M059J (cell line): ENCODE measurements at regions not wholly inside any gene's neighbourhood (a gene's known extent, or its start where the extent isn't known, plus 50 kb on each side); places are given as distances from the start of the nearest gene placed in this dataset.
A peak's percentile ranks its signal among the peaks of the same experiment; 100 is the strongest.

ENCODE experiments used
- DNase-seq: peaks from one replicate; pipeline ENCODE4 v3.0.0-alpha.2; 2012; ENCODE audit warnings: low read depth

DNA sequence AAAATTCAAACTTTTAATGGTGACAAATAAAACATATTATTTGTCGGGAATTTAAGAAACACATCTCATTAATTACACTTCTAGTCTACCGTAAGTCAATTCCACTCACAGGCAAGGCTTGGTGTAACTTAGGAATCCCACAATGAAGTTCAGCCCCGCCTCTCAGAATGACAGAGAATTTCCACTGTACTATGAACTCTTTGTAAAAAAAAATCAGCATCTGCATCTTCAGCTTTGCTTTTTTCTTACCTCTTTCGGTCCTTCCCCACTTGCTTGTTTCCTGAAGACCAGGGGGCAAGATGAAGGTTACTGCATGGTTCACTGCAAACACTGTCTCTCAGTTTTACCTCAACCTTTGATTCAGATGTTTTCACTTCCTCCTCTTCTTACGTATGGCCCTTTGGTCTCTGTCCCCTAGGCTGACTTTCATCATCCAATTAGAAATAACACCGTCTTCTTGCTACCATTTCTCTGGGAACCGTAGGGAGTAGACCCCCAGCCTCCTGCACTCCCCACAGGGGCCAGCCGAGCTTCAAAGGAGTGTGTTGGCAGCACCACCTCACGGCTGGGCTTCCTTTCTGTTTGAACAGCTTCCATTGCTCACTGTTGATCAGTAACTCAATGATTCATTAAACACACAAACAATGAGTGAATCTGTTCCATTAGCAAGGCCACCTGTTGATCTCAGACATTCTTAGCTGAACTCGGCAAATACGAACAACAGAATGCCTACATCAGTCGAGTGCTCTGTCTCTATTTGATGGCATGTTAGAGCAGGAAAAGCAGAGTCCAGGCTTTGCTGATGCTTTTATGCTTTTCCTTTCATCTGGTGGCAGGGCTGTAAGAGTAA lies 343.0 kb downstream of the BMP4 start:
- peak; percentile 59 for DNase-seq

DNA sequence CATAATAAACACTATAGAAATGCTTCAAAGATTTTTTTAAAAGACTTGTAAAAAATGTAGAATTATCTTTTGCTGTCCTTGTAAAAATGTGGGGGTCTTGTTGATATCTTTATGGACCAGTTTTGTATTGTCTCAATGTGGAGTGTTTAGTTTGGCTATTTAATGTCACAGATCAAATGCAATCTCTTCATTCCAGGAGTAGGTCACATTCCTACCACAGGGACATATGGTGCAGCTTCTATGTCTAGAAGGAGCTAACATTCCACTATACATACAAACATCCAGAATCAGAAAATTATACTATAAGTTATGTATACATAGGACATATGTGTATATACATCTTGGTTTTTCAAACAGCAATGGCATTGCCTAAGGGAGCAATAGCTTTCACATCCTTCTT lies 345.7 kb downstream of the BMP4 start:
- DNase-seq = no peak

DNA sequence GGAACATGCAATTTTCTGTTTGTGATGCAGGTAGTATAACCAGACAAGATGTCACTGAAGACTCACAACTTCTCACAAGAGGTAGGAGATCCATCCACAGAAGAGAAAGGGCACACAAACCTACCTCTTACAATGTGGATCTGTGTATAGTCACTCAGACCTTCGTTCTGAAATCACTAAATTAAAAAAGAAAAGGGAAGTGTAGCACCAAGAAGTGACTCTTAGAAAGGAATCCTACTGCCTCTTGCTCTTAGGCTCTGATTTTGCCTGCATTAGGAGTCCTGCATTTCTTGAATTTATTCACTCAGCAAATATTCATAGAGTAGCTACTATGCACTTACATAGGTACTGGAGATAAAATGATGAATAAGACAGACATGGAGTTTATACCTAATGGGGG lies 347.6 kb downstream of the BMP4 start:
- no peak for DNase-seq

DNA sequence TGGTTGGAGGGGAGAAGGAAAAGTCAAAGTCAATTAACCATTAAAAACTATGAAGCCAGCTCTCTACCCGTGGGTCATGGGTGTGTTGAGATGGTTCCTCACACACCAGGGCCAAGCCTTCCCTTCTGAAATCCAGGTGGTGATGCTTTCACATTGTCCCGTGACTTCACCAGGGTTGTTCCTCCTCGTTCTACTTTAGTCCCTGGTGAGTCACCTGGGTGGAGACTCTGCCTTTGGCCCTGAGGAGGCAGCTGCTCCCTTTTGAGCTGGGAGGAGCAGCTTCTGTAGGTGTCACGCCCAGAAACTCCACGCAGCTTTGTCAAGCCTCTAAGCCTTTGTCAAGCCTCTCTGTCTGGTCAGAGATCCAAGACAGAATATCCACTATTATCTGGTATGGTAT lies 348.3 kb downstream of the BMP4 start:
- DNase-seq = peak; percentile 30

DNA sequence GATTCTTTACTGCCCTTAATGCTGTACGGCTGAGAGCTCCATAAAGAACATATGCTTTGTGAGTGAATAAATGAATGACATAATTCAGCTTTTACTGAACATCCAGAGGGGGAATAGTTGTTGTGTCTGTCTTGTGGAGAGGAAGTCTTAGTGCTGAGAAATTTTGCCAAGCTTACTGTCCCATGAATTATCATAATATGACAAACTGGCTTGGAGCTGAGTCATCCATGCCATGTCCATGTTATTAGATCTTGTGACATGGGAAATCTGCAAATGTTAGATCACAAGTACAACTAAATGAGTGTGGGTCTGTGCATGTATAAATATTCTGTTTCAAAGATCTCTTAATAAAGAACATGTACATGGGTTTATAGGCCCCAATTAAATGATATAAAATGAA lies 350.4 kb downstream of the BMP4 start:
- DNase-seq = no peak

DNA sequence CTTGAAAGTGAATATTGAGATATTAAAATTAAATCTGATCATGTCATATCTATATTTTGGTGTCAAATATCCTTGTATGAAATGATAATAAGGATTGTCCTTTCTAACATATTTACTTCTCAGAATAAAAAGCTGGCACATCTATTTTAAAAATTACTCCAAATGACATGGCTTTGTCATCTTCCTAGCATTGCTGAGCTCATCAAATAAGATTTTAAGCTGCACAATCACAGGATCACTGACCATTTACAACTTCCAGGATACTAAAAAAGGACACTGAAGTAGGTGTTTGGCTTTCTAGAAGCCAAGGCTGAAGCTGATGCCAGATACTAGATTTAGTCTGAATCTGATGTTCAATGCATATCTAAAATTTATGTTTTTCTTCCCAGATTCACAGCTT lies 351.1 kb downstream of the BMP4 start:
- no peak for DNase-seq

DNA sequence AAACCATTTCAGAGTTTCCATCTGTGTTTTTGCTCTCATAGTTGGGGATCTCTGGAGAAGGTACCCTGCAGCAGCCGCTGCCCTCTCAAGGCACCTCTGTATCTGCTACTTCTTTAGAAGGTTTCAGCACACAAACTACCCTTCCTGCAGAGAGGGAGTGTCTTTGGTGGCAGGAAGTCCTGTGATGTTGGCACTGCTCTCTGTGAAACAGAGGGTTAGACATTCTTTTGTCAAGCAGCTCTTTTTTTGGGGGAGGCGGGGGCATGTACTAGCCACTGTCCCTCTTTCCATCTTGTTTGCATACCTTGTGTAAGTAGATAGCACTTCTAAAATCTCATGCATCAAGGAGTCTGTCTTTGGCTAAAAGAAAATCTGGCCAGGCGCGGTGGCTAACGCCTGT lies 352.6 kb downstream of the BMP4 start:
- no peak for DNase-seq

DNA sequence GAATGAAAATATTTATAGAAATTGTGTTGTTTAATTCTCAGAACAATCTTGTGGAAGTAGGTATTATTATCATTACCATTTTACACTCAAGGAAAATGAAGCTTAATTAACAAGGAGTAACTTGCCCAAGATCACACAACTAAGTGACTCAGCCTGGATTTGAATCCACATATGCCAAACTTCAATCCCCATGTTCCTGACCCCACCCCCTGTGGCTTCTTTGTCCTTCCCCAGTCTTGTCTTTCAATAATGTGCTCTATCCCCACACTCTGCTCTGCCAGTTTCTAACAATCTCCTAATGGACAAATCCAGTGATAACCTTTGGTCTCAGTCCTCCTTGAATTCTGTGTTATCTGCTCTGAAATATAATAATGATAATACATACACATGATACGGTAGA lies 355.2 kb downstream of the BMP4 start:
- DNase-seq = no peak

DNA sequence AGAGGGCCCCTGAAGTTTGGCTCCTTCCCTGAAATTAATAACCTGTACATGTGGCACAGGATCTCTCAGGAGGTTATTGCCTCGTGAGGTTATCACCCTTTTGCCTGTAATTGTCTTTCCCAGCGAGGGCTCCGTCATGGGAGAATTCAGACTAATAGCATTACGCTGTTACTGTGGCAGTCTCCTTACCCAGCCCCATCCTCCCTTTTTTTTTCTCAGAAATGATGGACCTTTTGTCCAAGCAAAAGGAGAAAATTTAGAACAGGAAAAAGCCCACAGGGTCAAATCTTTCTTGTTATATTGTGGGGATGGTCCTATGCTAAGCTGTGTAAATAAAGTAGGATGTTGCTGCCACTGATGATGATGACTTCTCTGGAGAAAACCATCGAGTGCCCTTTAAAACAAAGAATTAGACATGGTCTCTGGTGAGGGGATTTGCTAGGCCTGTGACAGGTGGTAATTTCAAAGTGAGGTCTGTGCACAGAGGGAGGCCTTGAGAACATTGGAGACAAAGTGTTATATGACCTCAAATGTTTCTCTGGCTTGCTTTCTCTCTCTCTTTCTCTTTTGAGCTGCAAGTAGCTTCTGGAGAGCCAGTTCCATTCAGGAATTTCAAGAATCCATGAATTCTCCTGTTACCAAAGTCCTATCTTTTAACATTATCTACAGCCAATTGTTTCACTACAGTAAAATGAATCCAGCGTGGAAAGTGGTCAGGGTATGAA lies 357.2 kb downstream of the BMP4 start:
- no peak for DNase-seq

DNA sequence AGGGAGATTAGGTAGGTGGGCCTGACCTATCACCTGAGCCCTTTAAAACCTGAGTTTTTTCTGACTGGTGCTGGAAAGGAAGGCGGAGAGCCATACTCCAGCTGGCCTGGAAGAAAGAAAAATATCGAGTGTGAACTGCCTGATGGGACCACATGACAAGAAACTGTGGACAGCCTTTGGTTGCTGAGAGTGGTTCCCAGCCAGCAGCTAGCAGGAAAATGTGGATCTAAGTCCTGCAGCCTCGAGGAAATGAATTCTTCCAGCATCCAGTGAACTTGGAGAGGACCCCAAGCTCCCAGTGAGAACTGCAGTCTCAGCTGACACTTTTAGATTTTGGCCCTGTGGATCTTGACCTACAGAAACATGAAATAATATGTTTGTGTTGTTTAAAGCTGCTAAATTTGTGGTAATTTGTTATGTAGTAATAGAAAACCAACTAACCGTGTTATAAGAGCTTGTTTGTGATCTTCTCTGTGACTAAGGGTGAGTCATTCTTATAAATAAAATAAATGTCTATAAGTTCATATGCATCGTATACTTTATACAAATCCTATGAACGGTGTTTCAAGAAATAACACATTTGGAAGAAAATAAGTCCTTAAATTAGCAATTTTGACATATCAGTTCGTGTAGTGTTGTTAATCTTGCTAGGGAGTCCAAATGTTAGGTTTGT lies 359.6 kb downstream of the BMP4 start:
- no peak for DNase-seq

DNA sequence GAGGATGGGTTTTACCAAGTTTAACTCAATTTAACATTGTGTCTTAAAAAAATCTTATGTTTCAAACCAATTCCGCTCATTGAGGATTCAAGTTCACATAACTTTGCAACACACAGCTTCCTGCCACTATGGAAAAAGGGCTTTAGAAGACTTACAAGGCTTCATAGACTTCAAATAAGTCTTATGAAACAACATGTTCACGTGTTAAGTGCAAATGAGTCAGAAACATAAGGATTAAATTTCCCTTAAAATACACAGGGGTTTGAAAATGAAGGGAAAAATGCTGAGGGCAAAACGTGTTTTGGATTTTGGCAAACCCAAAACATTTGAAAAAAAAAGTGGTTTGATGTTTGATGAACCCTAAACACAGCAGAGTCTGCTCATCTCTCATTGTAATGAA lies 364.8 kb downstream of the BMP4 start:
- DNase-seq = no peak

DNA sequence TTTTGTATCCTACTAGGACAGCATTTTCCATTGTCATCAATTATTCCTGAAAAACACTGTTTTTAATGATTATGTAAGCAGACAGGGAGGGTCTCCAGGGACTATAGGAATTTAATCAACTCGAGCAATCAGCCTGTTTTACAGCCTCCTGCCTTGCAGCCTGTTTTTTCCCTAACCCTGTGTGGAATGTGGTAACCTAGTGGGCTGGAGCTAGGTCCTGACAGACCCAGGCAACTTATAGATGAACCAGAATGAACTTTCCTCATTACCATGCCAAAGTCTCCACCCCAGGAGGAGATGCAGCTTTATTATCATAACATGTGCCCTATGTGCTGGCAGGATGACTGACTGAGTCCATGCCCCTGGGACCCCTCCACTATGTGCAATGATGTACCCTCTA lies 375.1 kb downstream of the BMP4 start:
- DNase-seq = no peak

DNA sequence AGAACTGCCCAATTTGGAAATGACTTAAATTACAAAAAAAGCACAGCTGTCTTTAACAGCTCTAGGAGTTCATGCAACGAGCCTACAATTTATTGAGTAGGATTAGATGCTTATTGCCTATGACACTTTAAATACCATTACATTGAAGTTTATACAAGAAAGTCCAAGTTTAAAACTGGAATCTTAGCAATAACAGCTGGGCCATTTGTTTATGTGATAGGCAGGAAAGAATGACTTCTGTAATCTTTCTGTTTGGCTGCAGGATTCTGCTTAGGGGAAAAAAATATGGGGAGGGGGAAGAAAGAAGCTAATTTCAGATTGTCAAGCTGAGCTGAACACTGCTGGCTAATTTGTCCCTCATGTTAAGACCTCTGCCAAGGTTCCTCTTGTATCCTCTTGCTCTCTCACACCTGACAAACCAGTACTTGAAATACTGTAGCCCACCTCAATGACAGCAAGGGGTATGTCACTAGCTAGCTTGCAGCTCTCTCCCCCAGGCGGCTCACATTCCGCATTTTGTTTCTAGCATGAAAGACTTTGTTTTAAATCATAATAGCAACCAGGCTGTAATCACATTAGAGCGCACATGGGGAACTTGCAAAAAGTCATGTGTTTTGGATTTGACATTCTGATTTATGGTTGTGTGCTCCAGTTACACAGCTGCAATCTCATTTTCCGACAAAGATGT lies 384.8 kb downstream of the BMP4 start:
- DNase-seq = no peak

DNA sequence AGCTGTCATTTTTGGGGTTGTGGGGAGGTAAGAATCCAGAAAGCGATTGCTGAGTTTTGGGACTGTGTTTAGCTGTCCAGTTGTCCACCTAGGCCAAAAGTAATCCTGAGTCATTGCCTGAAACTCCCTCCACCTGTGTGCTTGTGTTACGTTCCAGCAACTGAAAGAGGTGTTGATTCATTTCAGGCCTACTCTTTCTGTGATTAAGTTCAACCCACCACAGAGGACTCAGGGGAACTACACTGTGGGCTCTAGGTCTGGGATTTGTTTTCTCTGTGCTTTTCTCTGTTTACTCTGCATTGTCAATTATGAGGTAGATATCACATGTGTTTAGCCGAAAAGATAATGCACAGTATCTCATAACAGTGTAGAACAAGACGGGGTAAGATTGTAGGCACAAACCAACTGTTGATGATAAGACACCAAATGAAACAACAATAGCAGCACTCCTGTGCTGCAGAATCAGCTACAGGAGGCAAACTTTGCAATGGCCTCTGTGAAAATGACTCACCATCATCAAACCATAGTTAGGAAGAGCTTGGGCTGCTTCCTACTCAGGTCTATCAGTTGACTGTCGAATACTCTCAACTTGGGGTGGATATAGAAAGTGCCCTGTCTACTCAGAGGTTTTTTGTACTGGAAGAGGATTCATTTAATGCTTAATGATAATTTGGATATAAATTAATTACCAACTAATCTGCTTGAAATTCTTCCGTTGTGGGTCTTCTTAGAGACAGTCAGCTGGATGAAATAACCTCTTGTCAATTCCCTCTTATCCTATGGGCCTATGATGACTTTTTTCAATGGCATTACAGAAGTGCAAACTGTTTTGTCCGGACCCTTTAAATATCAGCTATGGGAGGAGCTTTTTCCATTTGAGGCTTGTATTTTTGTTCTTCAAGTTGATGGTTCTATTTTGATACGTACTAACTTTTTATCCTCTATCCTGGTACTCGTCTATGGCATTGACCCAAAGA lies 385.9 kb downstream of the BMP4 start:
- no peak for DNase-seq

DNA sequence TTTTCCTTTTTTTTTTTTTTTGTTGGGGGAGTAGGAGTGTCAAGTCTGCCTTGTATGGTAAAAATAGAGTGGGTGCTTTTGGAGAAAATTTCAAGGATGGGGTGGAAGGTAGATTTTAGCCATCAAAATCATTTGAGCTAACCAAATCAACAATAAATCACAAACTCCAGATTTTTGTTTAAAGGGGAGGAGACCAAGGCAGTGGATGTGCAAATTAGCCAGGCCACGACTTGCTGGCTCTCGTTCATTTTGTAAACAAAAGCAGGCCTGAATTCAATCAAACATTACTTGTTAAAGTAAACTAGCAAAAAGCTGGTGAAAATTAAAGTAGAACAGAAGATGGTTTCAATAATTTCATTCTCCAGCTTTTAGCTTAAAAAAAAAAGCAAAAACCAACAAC lies 387.2 kb downstream of the BMP4 start:
- no peak for DNase-seq

DNA sequence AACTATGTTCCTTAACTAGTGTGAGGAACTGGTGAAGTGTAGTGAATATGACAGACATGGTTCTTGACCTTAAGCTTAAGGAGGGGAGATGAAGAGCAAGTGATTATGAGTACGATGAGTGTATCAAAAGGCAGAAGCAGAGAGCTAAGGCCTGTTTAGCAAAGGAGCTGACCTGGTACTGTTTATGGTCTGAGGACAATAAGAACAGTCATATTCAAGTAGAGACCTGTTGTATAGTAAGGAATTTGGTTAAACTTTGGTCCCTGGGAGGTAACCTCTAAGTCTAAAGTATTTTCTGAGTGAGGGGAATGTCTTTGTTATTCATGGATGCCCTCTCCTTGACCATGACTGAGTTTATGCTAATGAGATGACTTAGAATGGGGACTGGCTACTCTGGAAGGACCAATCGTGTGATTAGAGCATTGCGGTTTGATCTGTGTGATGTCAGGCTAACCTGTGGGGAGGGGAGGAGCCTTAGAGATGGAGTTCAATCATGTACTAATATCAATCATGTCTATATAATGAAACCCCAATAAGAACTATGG lies 389.3 kb downstream of the BMP4 start:
- peak; percentile 7 for DNase-seq

DNA sequence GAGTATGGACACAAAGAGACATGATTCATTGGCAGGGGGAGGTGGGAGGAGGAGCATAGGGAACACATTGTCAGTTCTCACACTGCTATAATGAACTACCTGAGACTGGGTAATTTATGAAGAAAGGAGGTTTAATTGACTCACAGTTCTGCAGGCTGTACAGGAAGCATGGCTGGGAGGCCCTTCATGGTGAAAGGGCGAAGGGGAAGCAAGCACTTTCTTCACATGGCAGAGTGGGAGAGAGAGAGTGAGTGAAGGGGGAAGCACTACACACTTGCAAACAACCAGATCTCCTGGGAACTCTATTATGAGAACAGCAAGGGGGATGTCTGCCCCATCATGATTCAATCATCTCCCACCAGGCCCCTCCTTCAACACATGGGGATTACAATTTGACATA lies 391.8 kb downstream of the BMP4 start:
- DNase-seq = no peak

DNA sequence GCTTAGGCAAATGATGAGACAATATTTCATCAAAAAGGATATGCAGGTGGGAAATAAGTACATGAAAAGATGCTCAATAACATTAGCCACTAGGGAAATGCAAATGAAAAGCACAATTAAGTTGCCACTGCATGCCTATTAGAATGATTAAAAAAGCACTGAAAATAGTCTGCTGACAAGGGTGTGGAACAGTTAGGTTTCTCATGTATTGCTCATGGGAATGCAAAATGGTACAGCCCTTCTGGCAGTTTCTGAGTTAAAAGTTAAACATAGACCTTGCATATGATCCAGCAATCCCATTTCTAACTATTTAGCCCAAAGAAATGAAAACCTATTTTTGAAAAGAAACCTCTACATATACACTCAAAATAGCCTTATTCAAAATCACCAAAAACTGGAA lies 393.0 kb downstream of the BMP4 start:
- DNase-seq = no peak

DNA sequence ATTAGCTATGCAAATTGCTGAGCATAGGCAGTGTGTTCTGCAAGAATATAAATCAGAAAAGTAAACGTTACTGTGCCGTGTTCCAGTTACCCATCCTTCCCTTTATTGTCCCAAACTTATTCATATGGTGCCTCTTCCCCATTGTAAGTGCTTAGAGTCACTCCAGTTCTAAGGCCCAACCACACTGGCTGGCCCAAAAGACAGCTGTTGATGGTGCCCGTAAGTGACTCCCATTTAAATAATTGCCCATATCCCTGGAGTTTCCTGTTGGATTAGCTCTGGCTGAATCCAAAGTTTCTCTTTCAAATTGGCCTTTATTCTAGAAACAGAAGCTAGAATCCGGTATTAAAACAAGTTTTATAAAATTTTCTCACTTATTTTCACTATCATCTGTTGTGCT lies 400.1 kb upstream of the DDHD1 start:
- no peak for DNase-seq

DNA sequence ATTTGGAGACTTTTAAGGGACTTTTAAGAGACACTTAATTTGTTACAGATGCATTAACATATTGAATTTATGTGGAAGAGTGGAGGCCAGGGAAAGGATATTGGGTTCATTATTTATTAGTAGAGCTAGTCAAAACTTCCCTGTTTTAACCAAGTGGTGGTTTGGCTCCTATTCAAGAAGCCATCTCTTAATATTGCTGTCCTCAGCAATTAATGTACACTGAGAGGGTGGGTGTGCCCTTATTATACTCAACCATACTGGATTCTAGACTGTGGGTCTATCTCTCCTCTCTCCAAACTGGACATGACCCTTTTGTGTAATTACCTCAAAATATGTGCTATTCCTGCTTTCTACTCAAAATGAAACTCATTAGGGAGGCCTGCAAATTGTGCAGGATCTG lies 398.7 kb upstream of the DDHD1 start:
- no peak for DNase-seq

DNA sequence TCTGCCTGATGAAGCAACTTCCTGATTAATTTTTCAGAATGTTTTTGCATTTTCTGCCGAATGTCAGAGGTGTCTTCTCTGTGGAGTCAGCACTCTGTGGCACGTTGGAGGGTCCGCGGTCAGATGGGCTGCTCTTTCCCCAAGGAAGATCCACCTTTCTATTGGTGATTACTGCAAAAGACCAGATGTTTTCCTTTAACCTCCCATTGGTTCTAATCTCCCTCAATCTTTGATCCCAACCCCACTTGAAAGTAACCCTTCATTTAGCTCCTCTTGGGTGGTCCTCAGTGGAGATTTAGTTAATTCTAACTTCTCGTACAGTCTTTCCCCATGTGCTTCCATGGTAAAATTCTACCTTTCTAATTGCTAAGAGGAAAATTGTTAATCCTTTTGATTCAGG lies 397.7 kb upstream of the DDHD1 start:
- no peak for DNase-seq
